Mesothelial cell of epicardium (in vitro differentiated cells): ENCODE measurements at regions not wholly inside any gene's neighbourhood (a gene's known extent, or its start where the extent isn't known, plus 50 kb on each side); places are given as distances from the start of the nearest gene placed in this dataset.

Experiments used
- DNase-seq, 2 experiments: peaks; one replicate each; pipeline ENCODE4 v3.0.0; 2021; ENCODE audit warnings: low spot score in 2 of 2; ENCODE audit not compliant: unreplicated experiment in 2 of 2
- H3K27ac Mint-ChIP-seq: 2 replicates; pipeline ENCODE4 v1.8.0; 2021; ENCODE audit warnings: mixed read lengths
- H3K27me3 Mint-ChIP-seq: 2 replicates; pipeline ENCODE4 v1.8.0; 2021; ENCODE audit warnings: low read depth, mixed read lengths
- H3K36me3 Mint-ChIP-seq: 2 replicates; pipeline ENCODE4 v1.8.0; 2021; ENCODE audit warnings: mixed read lengths
- H3K4me1 Mint-ChIP-seq: 2 replicates; pipeline ENCODE4 v1.8.0; 2021; ENCODE audit warnings: mixed read lengths
- H3K4me3 Mint-ChIP-seq: 2 replicates; pipeline ENCODE4 v1.8.0; 2021; ENCODE audit warnings: mild to moderate bottlenecking, moderate library complexity, mixed read lengths
- H3K9me3 Mint-ChIP-seq: 2 replicates; pipeline ENCODE4 v1.8.0; 2021; ENCODE audit warnings: mixed read lengths
- CTCF ChIP-seq: fragments of 200-600 bp; sonication (generic); IDR thresholded peaks from one replicate; pipeline ENCODE4 v1.5.0; 2021; ENCODE audit warnings: antibody characterized with exemption; ENCODE audit not compliant: unreplicated experiment

- TF ChIP-seq CTCF = no peak
- no peak overlapping the region for H3K27ac Mint-ChIP-seq
- H3K4me1 Mint-ChIP-seq = no peaks in the 10 kb centered on the region
- H3K36me3 Mint-ChIP-seq = no peaks in the 10 kb centered on the region
- H3K4me3 Mint-ChIP-seq = no peak overlapping the region
- H3K27me3 Mint-ChIP-seq = peaks cover 13% of the 10 kb centered on the region
- no peak for DNase-seq
- peaks cover 11% of the 10 kb centered on the region for H3K9me3 Mint-ChIP-seq
Measured at GRCh38 chr2:126808929-126809328, 89.8 kb upstream of the TEX51 start.

GRCh38 chr2:126809340-126809739 lies 89.3 kb upstream of the TEX51 start:
- no peak for TF ChIP-seq CTCF
- no peaks in the 10 kb centered on the region for H3K36me3 Mint-ChIP-seq
- no peak overlapping the region for H3K4me3 Mint-ChIP-seq
- no peak overlapping the region for H3K27ac Mint-ChIP-seq
- no peaks in the 10 kb centered on the region for H3K4me1 Mint-ChIP-seq
- H3K9me3 Mint-ChIP-seq = peaks cover 15% of the 10 kb centered on the region
- DNase-seq = no peak
- H3K27me3 Mint-ChIP-seq = peaks cover 14% of the 10 kb centered on the region

- no peaks in the 10 kb centered on the region for H3K36me3 Mint-ChIP-seq
- H3K27me3 Mint-ChIP-seq = peaks cover 19% of the 10 kb centered on the region
- H3K27ac Mint-ChIP-seq = no peak overlapping the region
- H3K9me3 Mint-ChIP-seq = peaks cover 16% of the 10 kb centered on the region
- no peak overlapping the region for H3K4me3 Mint-ChIP-seq
- DNase-seq = no peak
- no peaks in the 10 kb centered on the region for H3K4me1 Mint-ChIP-seq
- no peak for TF ChIP-seq CTCF
Measured at GRCh38 chr2:126810001-126810400, 88.7 kb upstream of the TEX51 start.

GRCh38 chr2:126811101-126811500 lies 87.6 kb upstream of the TEX51 start:
- no peak for DNase-seq
- H3K36me3 Mint-ChIP-seq = no peaks in the 10 kb centered on the region
- no peak overlapping the region for H3K4me3 Mint-ChIP-seq
- H3K27ac Mint-ChIP-seq = no peak overlapping the region
- H3K9me3 Mint-ChIP-seq = peaks cover 21% of the 10 kb centered on the region
- H3K4me1 Mint-ChIP-seq = no peaks in the 10 kb centered on the region
- TF ChIP-seq CTCF = no peak
- peaks cover 19% of the 10 kb centered on the region for H3K27me3 Mint-ChIP-seq

- DNase-seq = no peak
- no peaks in the 10 kb centered on the region for H3K36me3 Mint-ChIP-seq
- no peaks in the 10 kb centered on the region for H3K4me1 Mint-ChIP-seq
- peaks cover 41% of the 10 kb centered on the region for H3K9me3 Mint-ChIP-seq
- H3K27ac Mint-ChIP-seq = no peak overlapping the region
- H3K27me3 Mint-ChIP-seq = peaks cover 8% of the 10 kb centered on the region
- H3K4me3 Mint-ChIP-seq = no peak overlapping the region
- TF ChIP-seq CTCF = no peak
Measured at GRCh38 chr2:126817172-126817571, 81.5 kb upstream of the TEX51 start.

GRCh38 chr2:126822115-126822514 lies 76.6 kb upstream of the TEX51 start:
- Mint-ChIP-seq H3K4me3 (no peak overlapping the region), H3K27ac (no peak overlapping the region), H3K9me3 (peaks cover 15% of the 10 kb centered on the region), H3K4me1 (no peaks in the 10 kb centered on the region), H3K27me3 (peaks cover 4% of the 10 kb centered on the region), H3K36me3 (no peaks in the 10 kb centered on the region)
- TF ChIP-seq CTCF = no peak
- DNase-seq = no peak
